Femur (tissue), 1 donor: ENCODE measurements at regions not wholly inside any gene's neighbourhood (a gene's known extent, or its start where the extent isn't known, plus 50 kb on each side); places are given as distances from the start of the nearest gene placed in this dataset.

Experiments
- DNase-seq: peaks from one replicate; pipeline ENCODE4 v3.0.0-alpha.2; 2017

- peak; percentile 28 for DNase-seq
Observed at GRCh38 chr14:98227000-98227726, 1044.8 kb downstream of the BCL11B start.

GRCh38 chr14:98227727-98228111 is 1044.3 kb downstream of the BCL11B start:
- DNase-seq, result no peak

- DNase-seq, result no peak
Observed at GRCh38 chr14:98229656-98230366, 1042.2 kb downstream of the BCL11B start.

GRCh38 chr14:98230411-98230810 is 1041.6 kb downstream of the BCL11B start:
- DNase-seq, result no peak

GRCh38 chr14:98231210-98231609 is 1040.8 kb downstream of the BCL11B start:
- no peak for DNase-seq

- no peak for DNase-seq
Observed at GRCh38 chr14:98233656-98234055, 1038.3 kb downstream of the BCL11B start.

GRCh38 chr14:98234208-98234607 is 1037.8 kb downstream of the BCL11B start:
- DNase-seq, result no peak

- no peak for DNase-seq
Observed at GRCh38 chr14:98236314-98236713, 1035.7 kb downstream of the BCL11B start.

GRCh38 chr14:98237939-98238338 is 1034.1 kb downstream of the BCL11B start:
- no peak for DNase-seq

- no peak for DNase-seq
Observed at GRCh38 chr14:98240376-98240775, 1031.6 kb downstream of the BCL11B start.

- no peak for DNase-seq
Observed at GRCh38 chr14:98242903-98243302, 1029.1 kb downstream of the BCL11B start.

GRCh38 chr14:98243332-98243731 is 1028.7 kb downstream of the BCL11B start:
- no peak for DNase-seq

- no peak for DNase-seq
Observed at GRCh38 chr14:98244162-98244948, 1027.6 kb downstream of the BCL11B start.

- no peak for DNase-seq
Observed at GRCh38 chr14:98244966-98245569, 1026.9 kb downstream of the BCL11B start.

GRCh38 chr14:98249057-98249456 is 1022.9 kb downstream of the BCL11B start:
- DNase-seq, result no peak

GRCh38 chr14:98249476-98249875 is 1022.5 kb downstream of the BCL11B start:
- DNase-seq, result no peak

GRCh38 chr14:98252820-98253219 is 1019.2 kb downstream of the BCL11B start:
- no peak for DNase-seq

GRCh38 chr14:98259881-98260280 is 1012.1 kb downstream of the BCL11B start:
- DNase-seq, result no peak

- no peak for DNase-seq
Observed at GRCh38 chr14:98262566-98262965, 1009.4 kb downstream of the BCL11B start.

- no peak for DNase-seq
Observed at GRCh38 chr14:98269533-98269932, 1002.5 kb downstream of the BCL11B start.

GRCh38 chr14:98270201-98270600 is 1001.8 kb downstream of the BCL11B start:
- no peak for DNase-seq

- DNase-seq, result no peak
Observed at GRCh38 chr14:98274596-98274995, 997.4 kb downstream of the BCL11B start.

GRCh38 chr14:98278800-98279199 is 993.2 kb downstream of the BCL11B start:
- DNase-seq, result no peak
